ENCODE measurements at regions not wholly inside any gene's neighbourhood (a gene's known extent, or its start where the extent isn't known, plus 50 kb on each side); places are given as distances from the start of the nearest gene placed in this dataset.
"Not testable (repeated sequence)": the region's sequence is repeated elsewhere in the genome, so short reads cannot be mapped to it uniquely, and the experiment has no call there.

- DNase-seq: peak; percentile 15
Observed at GRCh38 chrX:22538580-22538979, 265.9 kb downstream of the CBLL2 start.

GRCh38 chrX:22541926-22542325, 269.2 kb downstream of the CBLL2 start:
- DNase-seq: no peak

GRCh38 chrX:22542641-22543040, 269.9 kb downstream of the CBLL2 start:
- DNase-seq: no peak

- DNase-seq: peak; percentile 34
Observed at GRCh38 chrX:22559506-22559905, 286.8 kb downstream of the CBLL2 start.

GRCh38 chrX:22575161-22575845, 302.6 kb downstream of the CBLL2 start:
- peak; percentile 44 for DNase-seq

GRCh38 chrX:22577181-22577580, 304.5 kb downstream of the CBLL2 start:
- DNase-seq: peak; percentile 43

GRCh38 chrX:22585831-22586230, 313.1 kb downstream of the CBLL2 start:
- no peak for DNase-seq

GRCh38 chrX:22589845-22590244, 317.1 kb downstream of the CBLL2 start:
- DNase-seq: no peak

- DNase-seq: no peak
Observed at GRCh38 chrX:22594766-22595165, 322.1 kb downstream of the CBLL2 start.

GRCh38 chrX:22603060-22603459, 330.3 kb downstream of the CBLL2 start:
- DNase-seq: no peak

GRCh38 chrX:22609452-22609851, 336.7 kb downstream of the CBLL2 start:
- DNase-seq: not testable (repeated sequence)

- DNase-seq: no peak
Observed at GRCh38 chrX:22616867-22617266, 344.2 kb downstream of the CBLL2 start.

GRCh38 chrX:22627576-22627975, 354.9 kb downstream of the CBLL2 start:
- DNase-seq: no peak

- DNase-seq: no peak
Observed at GRCh38 chrX:22628275-22628674, 355.6 kb downstream of the CBLL2 start.

- DNase-seq: peak; percentile 29
Observed at GRCh38 chrX:22629105-22629725, 356.5 kb downstream of the CBLL2 start.

GRCh38 chrX:22634083-22634482, 361.4 kb downstream of the CBLL2 start:
- peak; percentile 75 for DNase-seq

- peak; percentile 61 for DNase-seq
Observed at GRCh38 chrX:22634751-22635150, 362.0 kb downstream of the CBLL2 start.

- DNase-seq: no peak
Observed at GRCh38 chrX:22648281-22648680, 351.5 kb upstream of the DDX53 start.

- DNase-seq: no peak
Observed at GRCh38 chrX:22650691-22651090, 349.1 kb upstream of the DDX53 start.

- no peak for DNase-seq
Observed at GRCh38 chrX:22652596-22652995, 347.2 kb upstream of the DDX53 start.

- DNase-seq: no peak
Observed at GRCh38 chrX:22660756-22661155, 339.0 kb upstream of the DDX53 start.

GRCh38 chrX:22662776-22663175, 337.0 kb upstream of the DDX53 start:
- DNase-seq: no peak

- DNase-seq: no peak
Observed at GRCh38 chrX:22664826-22665225, 334.9 kb upstream of the DDX53 start.

- no peak for DNase-seq
Observed at GRCh38 chrX:22665818-22666217, 333.9 kb upstream of the DDX53 start.

- no peak for DNase-seq
Observed at GRCh38 chrX:22666441-22666840, 333.3 kb upstream of the DDX53 start.

All from NCI-H226 (cell line).